ENCODE measurements at regions not wholly inside any gene's neighbourhood (a gene's known extent, or its start where the extent isn't known, plus 50 kb on each side); places are given as distances from the start of the nearest gene placed in this dataset.
A peak's percentile ranks its signal among the peaks of the same experiment; 100 is the strongest.

DNA sequence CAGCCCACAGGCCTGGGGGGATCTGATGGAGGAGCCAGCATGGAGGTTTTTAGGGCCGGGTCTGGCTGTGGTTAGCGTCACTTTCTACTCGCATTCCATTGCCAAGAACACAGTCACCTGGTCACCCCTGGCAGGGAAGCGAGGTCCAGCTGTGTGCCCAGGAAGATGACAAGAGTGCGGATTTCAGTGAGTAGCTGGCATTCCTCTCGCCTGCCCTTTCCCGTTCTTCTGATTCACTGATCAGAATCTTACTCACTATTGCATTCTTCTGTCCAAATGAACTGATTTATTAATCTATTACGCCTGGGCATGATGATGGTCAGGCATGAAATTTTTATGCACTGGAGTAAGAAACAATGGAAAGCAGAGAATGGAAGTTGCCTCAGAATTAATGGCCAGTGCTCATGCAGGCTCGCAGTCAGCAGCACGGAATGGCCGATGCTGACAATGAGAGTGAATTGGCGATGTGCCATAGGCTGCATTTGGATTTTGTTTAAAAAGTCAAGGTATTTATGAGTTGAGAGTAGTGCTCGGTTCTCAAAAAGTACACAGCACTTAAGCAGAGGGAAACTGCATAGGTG lies 76.4 kb upstream of the MGAT5 start:
- Histone ChIP-seq H2BK12ac (ENCODE audit: low read depth, low read length) (no peak overlapping the region), H3K56ac (replicated peaks; ENCODE audit: insufficient read length, low read depth, low read length) (no peak overlapping the region), H3K27ac (ENCODE audit: low read depth, low read length) (no peak overlapping the region), H4K91ac (replicated peaks; ENCODE audit: insufficient read length, low read length) (no peak overlapping the region), H3K4ac (replicated peaks; ENCODE audit: insufficient read length, low read depth, low read length) (no peak overlapping the region), H2BK20ac (ENCODE audit: low read length) (no peak overlapping the region), H3K4me2 (ENCODE audit: insufficient read depth in 1 of 2, low read depth in 2 of 2, low read length in 2 of 2) (no peak overlapping the region), H3K4me1 (replicated peaks in 1 of 4; ENCODE audit: control insufficient read depth in 3 of 4, insufficient read depth in 4 of 4, low read length in 3 of 4) (peaks cover 2 to 7% (median 6%) of the 10 kb centered on the region in 4 experiments; a peak in 3 of 7 replicates), H3K79me1 (ENCODE audit: low read depth, low read length) (peaks cover 7% of the 10 kb centered on the region; the same call in 1 of the 2 replicates), H2AFZ (ENCODE audit: low read length) (no peak overlapping the region), H3K36me3 (ENCODE audit: control insufficient read depth in 2 of 4, insufficient read depth in 4 of 4, low read length in 3 of 4) (no peaks in the 10 kb centered on the region), H3K23me2 (ENCODE audit: low read depth, low read length) (no peaks in the 10 kb centered on the region), H2BK120ac (replicated peaks; ENCODE audit: low read depth, low read length) (no peak overlapping the region), H3K23ac (ENCODE audit: insufficient read length) (no peak overlapping the region), H3K18ac (ENCODE audit: extremely low read depth, low read length) (no peak overlapping the region), H3K27me3 (replicated peaks in 1 of 4; ENCODE audit: control insufficient read depth in 3 of 4, extremely low read depth in 1 of 4, insufficient read depth in 3 of 4, low read length in 3 of 4) (no peaks in the 10 kb centered on the region), H3K9me3 (ENCODE audit: insufficient read depth in 2 of 2, low read depth in 1 of 2, low read length in 1 of 2) (no peaks in the 10 kb centered on the region), H3K9ac (replicated peaks in 1 of 4; ENCODE audit: extremely low read depth in 1 of 4, low read depth in 3 of 4, low read length in 3 of 4) (no peak overlapping the region), H3K4me3 (ENCODE audit: extremely low read depth in 1 of 4, insufficient read depth in 2 of 4, low read depth in 3 of 4, low read length in 4 of 4) (no peak overlapping the region), H2BK15ac (ENCODE audit: low read length) (no peak overlapping the region), H2AK5ac (ENCODE audit: low read depth, low read length) (no peak overlapping the region), H2BK5ac (ENCODE audit: low read depth, low read length) (no peak overlapping the region), H4K5ac (ENCODE audit: insufficient read length, low read depth, low read length) (no peak overlapping the region), H3K14ac (ENCODE audit: insufficient read length) (no peak overlapping the region), H4K20me1 (replicated peaks in 1 of 2; ENCODE audit: control insufficient read depth in 1 of 2, insufficient read depth in 2 of 2, low read length in 2 of 2) (peaks cover 0 to 10% of the 10 kb centered on the region in 2 experiments), H3K79me2 (ENCODE audit: control insufficient read depth in 1 of 2, insufficient read depth in 2 of 2, low read length in 2 of 2) (peaks cover 0 to 82% of the 10 kb centered on the region in 2 experiments; a peak in 3 of 4 replicates), H4K8ac (ENCODE audit: extremely low read depth, insufficient read depth, low read length) (0 out of 2 replicates have a peak overlapping the region, but pooled peaks have one; percentile 42)
- FAIRE-seq (no peak), DNase-seq (ENCODE audit: low read depth in 1 of 2, low spot score in 2 of 2) (no peak)
- ChIA-PET CTCF (ENCODE audit: partially characterized antibody) (interaction anchor here (0.6 to 0.9 kb wide), 3 partner anchors 28 to 291 kb away, joined by 3 to 5 read pairs (median 3); no protein-coding TSS in a partner anchor), POLR2A (ENCODE audit: partially characterized antibody) (no interaction called here)
- 87% methylated on average over 12 of the region's 13 CpGs; no CpG with 5 or more reads in 1 of the 2 experiments for WGBS, 2 experiments (ENCODE audit: extremely low coverage in 1 of 2, insufficient coverage in 1 of 2, insufficient read length in 1 of 2, insufficient replicate concordance in 2 of 2, low coverage in 1 of 2, low lambda C conversion rate in 2 of 2, missing lambda C conversion rate in 1 of 2)
- TF ChIP-seq CEBPB (IDR thresholded peaks at IDR 0.05; ENCODE audit: low read depth, low read length) (no peak), SP4 (IDR thresholded peaks at IDR 0.05; ENCODE audit: low read length) (no peak), TEAD4 (IDR thresholded peaks at IDR 0.05; ENCODE audit: low read depth, low read length) (0 out of 2 replicates have a peak, but pooled peaks have one; percentile 17)

Data from H1 (cell line).